AG20443 (cell line): ENCODE measurements at regions not wholly inside any gene's neighbourhood (a gene's known extent, or its start where the extent isn't known, plus 50 kb on each side); places are given as distances from the start of the nearest gene placed in this dataset.

Experiments used
- DNase-seq: peaks from one replicate; pipeline ENCODE4 v3.0.0; 2012; ENCODE audit warnings: low spot score, mixed read lengths

DNA sequence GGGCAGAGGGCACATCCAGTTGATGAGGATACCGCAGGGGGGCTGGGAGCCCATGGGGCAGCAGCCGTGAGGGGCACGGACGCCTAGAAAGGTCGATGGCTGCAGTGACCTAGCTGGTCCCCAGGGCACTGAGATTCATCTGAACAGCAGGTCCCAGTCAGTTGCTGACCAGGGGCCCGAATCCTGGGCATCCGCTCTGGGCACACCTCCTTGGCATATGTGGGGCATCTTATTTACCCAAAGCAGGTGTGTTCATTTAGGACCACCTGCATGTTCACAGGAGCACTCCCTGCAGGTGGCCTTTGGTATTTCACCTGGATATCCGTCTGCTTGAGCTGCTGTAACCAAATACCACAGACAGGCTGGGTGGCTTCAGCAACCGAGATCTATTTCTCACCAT is 72.0 kb upstream of the ODC1 start:
- DNase-seq = no peak

DNA sequence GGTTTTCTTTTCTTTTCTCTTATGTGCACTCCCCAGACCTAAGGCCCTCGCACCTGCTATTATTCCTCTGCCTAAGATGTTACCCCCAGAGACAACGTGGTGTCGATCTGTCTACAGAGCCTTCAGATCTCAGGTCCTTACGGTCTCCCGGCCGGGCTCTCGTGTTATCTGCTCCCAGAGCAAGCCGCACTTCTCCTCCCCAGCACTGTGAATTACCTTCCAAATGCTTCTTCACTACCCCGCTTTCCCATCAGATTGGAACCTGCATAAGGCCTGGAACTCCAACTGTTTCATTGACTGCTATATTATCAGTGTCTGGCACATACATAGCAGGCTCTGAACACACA is 71.2 kb upstream of the ODC1 start:
- DNase-seq = no peak

DNA sequence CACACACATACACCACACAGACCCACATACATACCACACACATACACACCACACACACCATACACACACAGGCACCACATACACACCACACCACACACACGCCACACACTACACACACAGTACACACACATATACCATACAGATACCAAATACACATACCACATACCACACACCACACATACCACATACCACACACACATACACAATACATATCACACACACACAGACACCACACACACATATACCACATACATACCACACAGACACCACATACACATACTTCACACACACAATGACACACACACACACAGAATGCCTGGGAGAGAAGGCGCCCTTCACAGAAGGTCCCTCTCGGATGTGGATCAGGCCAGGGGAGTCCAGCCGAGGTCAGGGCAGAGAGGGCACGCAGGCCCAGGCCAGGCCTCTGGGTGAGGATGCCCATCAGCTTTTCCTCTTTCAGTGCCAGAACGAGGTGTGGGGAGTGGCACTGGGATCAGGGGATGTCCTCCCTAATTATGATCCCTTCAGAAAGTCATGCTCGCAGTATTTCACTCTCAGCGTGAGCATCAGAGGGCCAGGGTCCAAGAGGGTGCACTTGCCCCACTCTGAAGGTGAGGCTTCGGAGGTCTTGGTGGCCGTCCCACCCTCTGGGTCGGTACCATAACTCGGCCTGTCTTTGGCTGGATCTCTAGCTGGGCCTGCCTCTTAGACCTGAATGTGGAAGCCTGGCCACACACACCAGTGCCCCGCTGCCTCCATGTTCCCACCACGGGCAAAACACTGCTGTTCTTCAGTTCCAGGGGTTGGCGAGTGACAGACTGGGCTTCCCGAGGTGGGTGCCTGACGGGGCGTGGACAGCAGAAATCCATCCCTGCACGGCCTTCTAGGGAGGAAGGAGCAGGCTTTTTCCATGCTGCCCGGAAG is 70.6 kb upstream of the ODC1 start:
- no peak for DNase-seq

DNA sequence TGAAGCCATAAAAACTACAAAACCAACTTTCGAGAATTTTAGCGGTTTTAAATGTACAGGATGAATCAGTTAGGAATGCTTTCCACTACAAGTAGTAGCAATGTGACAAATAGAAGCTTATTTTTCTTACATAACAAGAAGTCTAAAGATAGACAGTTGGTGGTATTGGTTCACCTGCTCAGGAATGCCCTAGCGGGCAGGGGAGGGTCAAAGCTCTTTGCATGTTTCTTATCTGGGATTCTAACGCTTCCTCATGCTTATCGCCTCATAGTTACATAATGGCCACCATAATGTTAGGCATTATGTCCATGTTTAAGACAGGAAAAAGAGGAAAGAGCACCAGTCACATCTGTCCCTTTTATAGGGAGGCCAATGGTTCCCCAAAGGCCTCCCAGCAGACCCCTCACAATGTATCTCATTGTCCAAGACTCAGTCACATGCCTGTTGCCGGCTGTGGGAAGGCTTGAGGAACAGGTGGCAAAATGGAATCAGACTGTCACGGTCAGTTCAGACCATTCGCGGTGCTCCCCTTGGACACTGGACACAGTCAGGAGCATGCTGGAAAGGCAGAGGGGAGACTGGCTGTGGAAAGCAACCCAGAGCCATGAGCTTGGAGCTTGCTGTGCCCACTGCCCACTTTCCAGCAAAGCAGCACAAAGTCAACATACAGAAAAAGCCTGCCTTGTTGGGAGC is 69.4 kb upstream of the ODC1 start:
- no peak for DNase-seq

DNA sequence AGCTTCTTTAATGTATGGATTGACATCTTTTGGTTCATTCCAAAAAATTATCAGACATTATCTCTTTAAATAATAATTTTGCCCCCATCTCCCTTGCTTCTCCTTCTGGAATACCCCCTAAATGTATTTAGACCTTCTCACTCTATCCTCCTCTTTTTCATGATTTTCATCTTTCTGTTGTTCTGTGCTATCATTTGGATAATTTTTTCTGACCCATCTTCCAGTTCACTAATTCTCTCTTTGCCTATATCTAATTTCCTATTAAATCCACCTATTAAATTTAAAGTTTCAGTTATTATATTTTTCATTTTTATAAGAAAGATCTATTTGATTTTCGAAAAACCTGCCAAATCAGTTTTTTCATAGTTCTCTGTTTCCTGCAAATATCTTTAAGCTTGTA is 67.8 kb upstream of the ODC1 start:
- no peak for DNase-seq

DNA sequence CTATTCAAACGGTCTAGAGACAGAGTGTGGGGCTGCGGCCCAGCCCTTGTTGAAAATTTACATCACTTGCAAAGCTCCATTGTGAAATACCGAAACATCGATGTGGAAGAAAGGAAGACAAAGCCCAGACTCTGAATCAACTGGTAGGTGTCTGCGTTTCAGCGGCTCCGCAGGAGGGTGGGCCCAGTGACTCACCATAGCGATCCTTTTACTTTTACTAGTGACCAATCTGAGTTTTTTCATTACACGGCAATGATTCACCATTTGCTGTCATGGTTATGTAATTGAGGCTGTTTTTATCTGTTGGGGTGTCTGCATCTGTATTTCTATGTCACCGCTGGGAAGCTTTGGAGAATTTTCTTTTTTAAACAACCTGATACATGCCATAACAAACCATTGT is 66.6 kb upstream of the ODC1 start:
- DNase-seq = peak; percentile 62

DNA sequence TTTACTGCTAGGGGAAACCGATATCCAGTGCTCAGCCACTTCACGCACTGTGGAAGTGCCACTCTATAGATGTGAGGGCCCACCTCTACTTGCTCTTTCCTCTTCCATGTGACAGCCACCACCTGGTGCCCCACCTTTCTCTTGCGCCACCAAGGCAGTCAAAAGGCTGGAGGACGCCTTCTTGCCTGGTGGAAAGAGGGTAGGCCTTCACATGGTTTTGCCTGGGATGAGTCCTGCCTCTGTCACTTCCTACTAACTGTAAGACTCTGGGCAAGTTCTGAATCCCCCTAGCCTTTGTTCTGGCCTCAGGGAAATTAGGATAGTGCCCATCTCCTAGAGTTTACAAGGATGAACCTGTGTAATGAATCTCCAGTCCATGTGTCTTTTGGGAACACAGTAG is 66.1 kb upstream of the ODC1 start:
- no peak for DNase-seq

DNA sequence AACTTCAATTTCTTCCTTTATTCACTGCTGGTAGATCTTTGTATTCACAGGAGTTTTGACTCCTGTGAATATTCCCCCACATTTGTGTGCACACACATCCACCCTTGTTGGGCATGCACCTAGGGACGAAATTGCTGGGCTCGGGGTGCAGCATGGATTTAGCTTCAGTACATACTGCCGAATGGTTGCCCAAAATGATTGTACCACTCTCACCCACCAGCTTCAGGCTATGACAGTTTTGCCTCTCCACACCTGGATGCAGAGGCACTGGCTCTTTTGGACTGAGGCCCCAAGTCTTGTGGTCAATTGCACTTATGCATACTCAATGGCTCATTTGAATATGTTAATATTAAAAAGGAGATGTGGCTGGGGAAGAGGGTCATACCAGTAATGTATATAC is 65.1 kb upstream of the ODC1 start:
- no peak for DNase-seq

DNA sequence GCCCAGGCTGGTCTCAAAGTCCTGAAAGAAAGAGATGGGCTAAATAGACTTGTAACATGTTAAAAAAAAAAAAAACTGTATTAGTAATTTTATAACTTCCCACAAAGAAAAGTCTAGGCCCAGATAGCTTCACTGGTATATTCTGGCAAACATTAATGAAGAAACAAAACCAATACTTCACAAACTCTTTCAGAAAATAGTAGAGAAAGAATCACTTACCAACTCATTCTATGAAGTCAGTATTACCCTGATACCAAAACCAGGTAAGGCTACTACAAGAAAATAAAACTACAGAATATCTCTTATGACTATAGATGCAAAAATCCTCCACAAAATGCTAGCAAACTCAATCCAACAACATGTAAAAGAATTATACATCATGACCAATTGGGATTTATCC is 59.9 kb upstream of the ODC1 start:
- DNase-seq = no peak

DNA sequence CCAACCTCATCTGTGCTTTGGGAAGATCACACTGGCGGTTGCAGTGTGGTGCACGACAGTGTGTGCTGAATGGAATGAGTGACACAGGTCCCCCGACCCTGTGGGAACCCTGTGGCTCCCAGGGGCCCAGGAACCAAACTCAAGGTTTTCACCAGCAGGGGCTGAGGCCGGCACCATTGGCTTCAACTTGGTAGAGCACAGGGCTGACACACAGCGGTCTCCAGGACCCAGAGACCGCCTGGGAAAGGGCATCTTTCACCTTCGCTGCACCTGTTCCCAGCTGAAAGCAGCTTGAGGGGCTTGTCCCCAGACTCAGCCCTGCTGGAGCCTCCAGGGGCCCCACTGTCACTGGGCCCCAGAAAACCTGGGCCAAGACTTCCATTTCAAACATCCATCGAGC is 59.0 kb upstream of the ODC1 start:
- DNase-seq = no peak

DNA sequence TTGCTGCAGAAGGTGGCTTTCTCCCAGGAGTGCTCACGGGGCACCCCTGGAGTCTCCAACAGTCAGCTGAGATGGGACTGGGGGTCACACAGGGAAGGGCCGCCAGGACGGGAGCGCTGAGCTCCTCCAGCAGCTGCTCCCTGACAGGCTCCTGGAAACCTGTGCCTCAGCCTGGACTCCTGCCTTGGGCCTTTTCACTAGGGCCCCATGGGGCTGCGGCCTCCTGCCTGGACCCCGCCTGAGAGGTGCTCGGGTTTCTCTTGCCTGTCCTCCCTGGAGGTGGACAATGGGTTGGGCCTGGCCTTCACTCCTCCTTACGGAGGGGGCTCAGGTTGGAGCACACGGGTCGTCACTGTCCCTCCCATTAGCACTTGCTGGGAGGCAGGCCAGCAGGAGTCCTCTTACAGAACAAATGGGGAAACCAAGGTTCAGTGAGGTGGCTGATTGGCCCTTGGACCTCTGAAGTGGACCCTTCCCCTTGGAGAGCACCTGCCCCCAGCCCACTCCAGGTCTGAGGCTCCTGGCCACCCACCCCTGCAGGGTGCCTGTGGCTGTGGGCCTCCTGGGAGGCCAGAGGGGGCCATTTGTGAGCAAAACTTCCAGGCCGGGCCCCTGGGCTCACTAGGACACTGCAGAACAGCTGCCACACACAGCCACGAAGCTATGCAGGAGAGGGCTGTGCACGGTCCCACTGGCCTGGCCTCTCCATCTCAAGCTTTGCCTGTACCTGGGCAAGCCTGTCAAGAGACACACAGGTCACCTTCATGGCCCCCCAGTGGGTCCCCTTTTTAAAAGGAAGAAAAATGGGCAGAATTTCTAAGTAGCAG is 57.1 kb upstream of the ODC1 start:
- no peak for DNase-seq

DNA sequence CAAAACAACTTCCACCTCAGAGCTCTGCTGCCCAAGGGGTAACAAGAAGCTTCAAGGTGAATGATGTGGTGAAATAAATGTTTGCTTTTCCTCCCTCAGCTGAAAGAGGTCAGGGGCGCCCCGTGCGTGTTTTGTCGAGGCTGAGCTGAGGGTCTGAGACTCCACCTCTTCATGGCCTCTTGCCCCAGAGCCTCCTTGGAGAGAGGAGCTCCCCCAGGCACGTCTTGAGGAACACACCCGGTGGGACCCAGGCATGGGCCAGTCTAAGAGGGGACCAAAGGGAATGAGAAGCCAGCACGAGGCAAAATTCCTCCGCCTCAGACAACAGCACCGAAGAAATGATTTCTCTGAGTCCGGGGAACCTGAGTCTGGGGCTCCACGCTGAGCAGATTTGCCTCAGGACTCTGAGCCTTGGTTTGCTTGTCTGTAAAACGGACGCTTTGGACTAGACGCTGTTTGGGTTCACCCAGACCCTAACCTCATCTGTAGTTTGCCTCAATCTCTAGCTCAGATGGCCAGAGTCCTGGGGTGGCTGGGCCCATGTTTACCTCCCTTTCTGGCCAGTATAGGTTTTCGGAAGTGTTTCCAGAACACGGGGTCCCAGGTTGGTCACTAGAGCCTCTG is 56.4 kb upstream of the ODC1 start:
- DNase-seq = no peak

DNA sequence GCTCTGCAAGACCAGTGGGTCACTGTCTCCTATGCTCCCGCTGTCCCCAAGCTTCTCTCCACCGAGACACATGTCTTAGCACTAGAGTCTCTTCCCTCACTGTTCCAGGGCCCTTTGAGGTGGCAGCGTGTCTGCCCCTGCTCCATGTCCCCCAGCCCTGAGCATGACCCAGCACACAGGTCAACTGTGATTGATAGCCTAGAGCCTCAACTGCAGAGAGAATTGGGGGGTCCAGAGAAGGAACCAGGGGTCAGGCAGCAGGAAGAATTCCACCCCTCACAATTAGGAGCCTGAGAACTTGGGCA is 54.6 kb upstream of the ODC1 start:
- DNase-seq = no peak

DNA sequence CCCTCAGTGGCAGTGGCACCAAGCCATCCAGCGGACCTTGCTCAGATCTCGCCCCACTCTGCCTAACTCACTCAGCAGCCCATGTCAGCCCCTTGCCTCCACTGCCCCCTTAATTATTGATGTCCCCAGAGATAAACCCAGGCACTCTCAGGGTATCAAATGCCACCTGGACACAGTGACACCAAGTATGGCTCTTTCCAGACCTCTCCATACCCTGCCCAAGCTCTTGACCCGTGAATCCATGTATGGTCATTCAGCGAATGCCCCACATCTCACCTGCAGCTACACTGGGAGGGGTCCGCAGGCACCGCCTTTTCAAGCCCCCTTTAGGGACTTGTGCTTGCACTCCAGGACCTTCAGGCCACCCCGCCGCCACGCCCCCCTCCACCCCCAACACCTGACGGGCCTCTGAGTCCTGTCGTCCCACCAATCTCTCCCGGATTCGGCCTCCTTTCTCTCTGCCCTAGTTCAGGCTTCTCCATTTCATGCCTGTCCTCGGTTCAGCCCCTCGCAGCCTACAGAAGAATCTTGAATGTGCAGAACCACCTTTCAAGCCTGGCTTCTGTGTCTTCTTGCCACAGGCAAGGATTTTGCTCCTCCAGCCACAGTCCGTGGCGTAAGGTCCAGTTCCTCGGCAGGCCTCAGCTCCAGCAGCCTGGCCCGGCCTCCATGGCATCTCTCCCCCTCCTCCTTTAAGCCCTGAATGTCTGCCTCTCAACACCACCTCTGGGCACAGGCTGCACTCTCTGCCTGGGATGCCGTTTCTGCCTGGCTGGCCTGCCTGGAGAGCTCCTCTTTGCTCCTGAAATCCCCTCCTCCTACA is 54.1 kb upstream of the ODC1 start:
- DNase-seq = no peak

DNA sequence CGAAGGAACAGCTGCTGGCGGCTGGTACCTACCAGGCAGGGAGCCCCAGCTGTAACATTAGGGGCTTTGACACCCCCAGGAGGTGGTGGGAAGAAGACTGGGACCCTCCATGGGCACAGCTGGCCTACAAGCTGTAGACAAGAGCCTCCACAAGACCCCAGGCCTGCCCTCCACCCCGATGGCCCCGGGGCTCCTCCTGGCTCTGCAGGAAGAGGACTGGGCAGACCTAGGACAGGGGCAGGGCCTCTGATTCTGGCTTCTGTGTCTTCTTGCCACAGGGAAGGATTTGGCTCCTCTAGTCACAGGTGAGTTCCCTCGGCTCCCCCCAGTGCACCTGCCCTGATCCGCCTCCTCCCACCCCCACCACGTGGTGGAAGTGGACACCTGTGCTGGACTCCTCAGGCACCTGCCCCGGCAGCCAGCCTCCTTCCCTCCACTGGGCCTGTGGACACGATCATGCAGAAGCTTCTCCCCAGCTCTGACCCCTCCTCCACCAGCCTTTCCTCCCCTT is 53.4 kb upstream of the ODC1 start:
- DNase-seq = no peak

DNA sequence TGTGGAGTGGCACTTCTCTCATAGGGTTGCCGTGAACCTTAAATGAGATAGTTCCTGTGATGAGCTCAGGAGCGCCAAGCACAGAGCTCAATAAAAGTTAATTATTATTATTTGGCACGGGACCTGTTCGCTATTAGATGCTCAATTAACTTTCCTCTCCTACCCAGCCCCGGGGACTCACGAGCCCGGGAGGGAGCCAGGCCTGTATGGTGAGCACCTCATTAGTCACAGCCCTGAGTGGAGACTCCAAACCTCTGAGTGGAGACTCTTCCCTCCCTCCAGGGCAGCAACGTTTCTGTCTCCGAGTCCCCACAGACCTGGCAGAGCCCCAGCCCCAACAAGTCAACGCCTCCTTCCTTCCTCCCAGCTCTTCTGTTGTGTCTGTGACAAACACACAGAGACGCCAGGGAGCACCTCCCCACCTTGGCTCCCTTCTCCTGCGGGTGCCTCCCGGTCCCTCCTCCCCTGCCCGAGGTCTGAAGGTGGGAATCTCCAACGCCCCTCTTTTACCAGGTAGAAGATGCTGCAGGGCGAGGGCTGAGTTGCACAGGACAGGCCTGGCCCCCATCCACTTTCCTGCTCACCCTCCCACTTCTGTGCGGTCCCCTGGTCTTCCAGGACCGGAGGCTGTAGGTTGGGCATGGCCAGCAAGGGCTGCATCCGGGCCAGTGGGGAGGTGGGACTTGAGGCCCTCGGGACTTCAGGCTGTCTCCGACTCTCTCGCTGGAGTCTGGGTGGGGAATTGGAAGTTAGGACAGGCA is 52.7 kb upstream of the ODC1 start:
- no peak for DNase-seq

DNA sequence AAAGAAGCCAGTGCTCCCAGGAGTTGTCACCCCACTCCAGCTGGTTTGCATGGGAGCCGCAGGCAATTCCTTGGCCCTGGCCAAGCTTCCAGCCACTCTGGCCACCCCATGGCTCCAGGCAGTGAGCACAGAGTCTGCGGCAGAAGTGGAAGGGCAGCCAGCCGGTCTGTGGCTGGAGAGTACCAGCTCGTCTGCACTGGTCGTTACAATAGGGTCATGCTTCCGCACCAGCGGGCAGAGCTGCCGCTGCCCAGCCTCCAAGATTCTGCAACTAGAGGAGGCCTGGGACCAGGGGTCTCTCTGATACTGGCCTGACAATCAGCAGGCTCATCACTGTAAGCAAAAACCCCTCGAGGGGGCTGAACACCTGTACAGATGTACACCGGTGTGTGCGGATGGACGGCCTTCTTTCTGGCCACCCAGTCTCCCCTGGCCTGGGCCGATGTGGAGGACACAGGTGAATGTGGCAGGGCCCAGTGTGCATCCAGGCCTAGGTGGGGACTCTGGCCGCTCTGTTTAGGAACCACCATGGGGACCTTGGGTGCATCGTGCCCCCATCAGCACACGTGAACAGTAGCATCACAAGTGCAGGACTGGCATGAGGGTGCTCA is 51.9 kb upstream of the ODC1 start:
- DNase-seq = no peak

DNA sequence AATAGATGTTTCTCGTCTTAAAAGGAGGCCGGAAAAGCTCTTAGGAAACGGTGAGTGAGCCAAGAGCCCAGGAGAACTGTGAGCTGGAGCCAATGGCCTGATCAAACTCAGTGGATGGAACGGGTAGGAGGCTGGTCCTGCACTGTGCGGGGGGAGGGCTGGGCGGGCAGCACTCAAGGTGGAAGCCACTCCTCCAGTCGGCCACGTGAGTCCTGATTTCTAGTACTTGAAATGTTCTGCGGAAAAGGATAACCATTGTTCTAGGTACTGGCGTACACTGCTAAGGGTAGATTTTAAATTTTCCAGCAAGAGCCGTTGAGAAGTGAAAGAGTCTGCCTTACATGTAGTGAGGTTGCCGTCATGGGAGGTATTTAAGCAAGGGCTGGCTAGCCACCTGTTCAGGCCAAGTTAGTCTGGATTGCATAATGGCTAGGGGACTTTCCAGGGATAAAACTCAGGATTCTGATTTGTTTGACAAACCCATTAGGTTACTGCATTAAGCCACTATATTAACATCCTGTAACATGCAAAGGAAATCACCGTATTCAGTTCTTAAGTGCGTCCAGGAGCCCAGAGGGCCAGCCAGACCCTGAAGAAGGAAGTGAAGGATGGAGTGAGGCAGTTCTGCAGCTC is 51.3 kb upstream of the ODC1 start:
- no peak for DNase-seq

DNA sequence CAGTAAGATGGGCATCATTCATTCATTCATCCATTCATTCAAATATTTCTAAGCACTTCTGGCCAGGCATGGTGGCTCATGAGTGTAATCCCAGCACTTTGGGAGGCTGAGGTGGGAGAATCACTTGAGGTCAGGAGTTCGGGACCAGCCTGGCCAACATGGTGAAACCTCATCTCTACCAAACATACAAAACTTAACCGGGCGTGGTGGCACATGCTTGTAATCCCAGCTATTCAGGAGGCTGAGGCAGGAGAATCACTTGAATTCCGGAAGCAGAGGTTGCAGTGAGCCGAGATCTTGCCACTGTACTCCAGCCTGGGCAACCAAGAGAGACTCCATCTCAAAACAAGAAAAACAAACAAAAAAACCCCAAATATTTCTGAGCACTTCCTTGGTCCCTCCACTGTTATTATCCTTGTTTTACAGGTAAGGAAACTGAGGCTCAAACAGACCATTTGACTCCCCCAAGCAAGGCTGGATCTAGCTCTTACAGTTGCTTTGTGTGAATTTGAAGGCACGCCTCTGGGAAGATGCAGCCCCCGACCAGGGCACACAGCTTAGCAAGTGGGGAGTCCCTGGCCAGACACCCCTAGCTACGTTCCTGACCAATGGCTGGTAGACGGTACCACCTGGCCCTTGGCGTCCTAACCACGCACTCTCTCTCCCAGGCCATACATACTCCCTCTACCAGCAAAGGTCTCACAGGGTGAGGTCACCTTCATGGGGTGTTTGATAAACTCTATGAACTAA is 50.6 kb upstream of the ODC1 start:
- DNase-seq = no peak
